IMR-90 (cell line): ENCODE measurements at regions not wholly inside any gene's neighbourhood (a gene's known extent, or its start where the extent isn't known, plus 50 kb on each side); places are given as distances from the start of the nearest gene placed in this dataset.

Experiments
- ATAC-seq: fragments of 200-7000 bp; cut with Tn5 transposase; 2 replicates; pipeline ENCODE4 v1.9.1; 2020; ENCODE audit warnings: low read depth, mild to moderate bottlenecking, moderate library complexity
- BruUV-seq: library from RNA; stranded (reverse); fragments of 400-500 nt; replicated peaks from 2 replicates; lab custom pipeline; 2021; lab: Mats Ljungman, UMichigan
- CTCF ChIA-PET: fragments of 300-600 bp; formaldehyde crosslinking; extraction: SDS; loops from one replicate; lab custom pipeline; 2021; ENCODE audit warnings: antibody characterized with exemption; lab: Yijun Ruan, JAX
- POLR2A ChIA-PET: fragments of 300-600 bp; sonication (Branson Sonifier 250); formaldehyde crosslinking; loops from one replicate; lab custom pipeline; 2022; ENCODE audit warnings: antibody characterized with exemption; ENCODE audit not compliant: unreplicated experiment; lab: Charles Lee
- DNase-seq: peaks from one replicate; pipeline ENCODE4 v3.0.0; 2013
- H2AFZ ChIP-seq: replicated peaks from 2 replicates; pipeline ENCODE3; 2013; ENCODE audit warnings: low read length, mild to moderate bottlenecking; ENCODE audit not compliant: poor library complexity
- H2AK5ac ChIP-seq: 2 replicates; pipeline ENCODE4 v1.6.1; 2013; ENCODE audit warnings: low read depth, low read length, inconsistent platforms
- H2AK9ac ChIP-seq: replicated peaks from 2 replicates; pipeline ENCODE3; 2013; ENCODE audit warnings: mild to moderate bottlenecking, low read depth, low read length, moderate library complexity; ENCODE audit not compliant: poor library complexity
- H2BK120ac ChIP-seq: 2 replicates; pipeline ENCODE4 v1.6.1; 2013; ENCODE audit warnings: low read depth, low read length, inconsistent platforms
- H2BK15ac ChIP-seq: 3 replicates; pipeline ENCODE4 v1.6.1; 2013; ENCODE audit warnings: low read depth, low read length, inconsistent platforms
- H2BK20ac ChIP-seq: 2 replicates; pipeline ENCODE4 v1.6.1; 2013; ENCODE audit warnings: low read depth, mild to moderate bottlenecking, inconsistent platforms, low read length, moderate library complexity
- H2BK5ac ChIP-seq: 2 replicates; pipeline ENCODE4 v1.6.1; 2013; ENCODE audit warnings: mild to moderate bottlenecking, low read depth, low read length, inconsistent platforms; ENCODE audit not compliant: poor library complexity, severe bottlenecking
- H3K14ac ChIP-seq: replicated peaks from 2 replicates; pipeline ENCODE4 v1.6.1; 2013; ENCODE audit warnings: low read depth, low read length, inconsistent platforms
- H3K18ac ChIP-seq: 2 replicates; pipeline ENCODE4 v1.6.1; 2013; ENCODE audit warnings: low read depth, low read length, control low read depth
- H3K23ac ChIP-seq: 2 replicates; pipeline ENCODE4 v1.6.1; 2013; ENCODE audit warnings: low read depth, low read length, inconsistent platforms
- H3K27ac ChIP-seq: 2 replicates; pipeline ENCODE4 v1.5.1; 2013; ENCODE audit warnings: mild to moderate bottlenecking, control low read depth, low read length; ENCODE audit not compliant: insufficient read depth
- H3K27me3 ChIP-seq: 2 replicates; pipeline ENCODE4 v1.6.1; 2013; ENCODE audit warnings: low read length; ENCODE audit not compliant: control insufficient read depth, insufficient read depth
- H3K36me3 ChIP-seq: 2 replicates; pipeline ENCODE4 v1.6.1; 2013; ENCODE audit warnings: low read length, mixed read lengths; ENCODE audit not compliant: control insufficient read depth, insufficient read depth
- H3K4ac ChIP-seq: 2 replicates; pipeline ENCODE4 v1.6.1; 2013; ENCODE audit warnings: low read depth, low read length, inconsistent platforms
- H3K4me1 ChIP-seq: 2 replicates; pipeline ENCODE4 v1.6.1; 2013; ENCODE audit warnings: low read length, mixed read lengths; ENCODE audit not compliant: control insufficient read depth, insufficient read depth
- H3K4me2 ChIP-seq: 2 replicates; pipeline ENCODE4 v1.6.1; 2013; ENCODE audit warnings: low read depth, mild to moderate bottlenecking, control low read depth, low read length, moderate library complexity
- H3K4me3 ChIP-seq: 2 replicates; pipeline ENCODE4 v1.5.1; 2013; ENCODE audit warnings: low read depth, mild to moderate bottlenecking, control low read depth, low read length, moderate library complexity; ENCODE audit not compliant: insufficient read depth
- H3K56ac ChIP-seq: 2 replicates; pipeline ENCODE4 v1.6.1; 2013; ENCODE audit warnings: low read length, inconsistent platforms; ENCODE audit not compliant: insufficient read depth; ENCODE audit errors: extremely low read depth
- H3K79me1 ChIP-seq, 2 experiments: 2 replicates each; pipeline ENCODE4 v1.6.1; 2013; ENCODE audit warnings: low read length in 2 of 2, inconsistent platforms in 1 of 2, low read depth in 1 of 2
- H3K9ac ChIP-seq: 2 replicates; pipeline ENCODE4 v1.6.1; 2013; ENCODE audit warnings: low read depth, low read length, control low read depth
- H3K9me1 ChIP-seq: 2 replicates; pipeline ENCODE4 v1.6.1; 2013; ENCODE audit warnings: low read length, inconsistent platforms; ENCODE audit not compliant: insufficient read depth
- H3K9me3 ChIP-seq: 2 replicates; pipeline ENCODE4 v1.6.1; 2013; ENCODE audit warnings: low read length; ENCODE audit not compliant: control insufficient read depth, insufficient read depth
- H4K20me1 ChIP-seq: 2 replicates; pipeline ENCODE4 v1.6.1; 2013; ENCODE audit warnings: low read length, inconsistent platforms; ENCODE audit not compliant: insufficient read depth
- H4K5ac ChIP-seq: 2 replicates; pipeline ENCODE4 v1.6.1; 2013; ENCODE audit warnings: mild to moderate bottlenecking, low read depth, low read length, control low read depth
- H4K8ac ChIP-seq, 2 experiments: 2 replicates each; pipeline ENCODE4 v1.6.1; 2013; ENCODE audit warnings: low read depth in 2 of 2, low read length in 2 of 2, control low read depth in 1 of 2, inconsistent platforms in 1 of 2
- H4K91ac ChIP-seq: 2 replicates; pipeline ENCODE4 v1.6.1; 2013; ENCODE audit warnings: low read depth, low read length, inconsistent platforms; ENCODE audit not compliant: insufficient read depth
- CEBPB ChIP-seq: IDR thresholded peaks from 2 replicates; pipeline ENCODE4 v1.6.1; 2012; ENCODE audit warnings: low read depth, low read length, improper control_type of control experiment
- CHD1 ChIP-seq: IDR thresholded peaks from 2 replicates; pipeline ENCODE4 v1.6.1; 2012; ENCODE audit warnings: low read depth, low read length, improper control_type of control experiment
- RFX5 ChIP-seq: IDR thresholded peaks from 2 replicates; pipeline ENCODE4 v1.8.0; 2012; ENCODE audit warnings: low read depth, mild to moderate bottlenecking, low read length, moderate library complexity
- WGBS, 2 experiments: methylation state at CpG; one replicate each; pipeline versions ENCODE4 v1.1.5 to v1.1.7; 2013; ENCODE audit warnings: missing lambda C conversion rate in 2 of 2; ENCODE audit not compliant: insufficient read length in 1 of 2; ENCODE audit errors: extremely low coverage in 2 of 2; 5-methylcytosine and 5-hydroxymethylcytosine counted together
- dilution Hi-C: fragments of 300-500 bp; cut with HindIII; formaldehyde crosslinking; loops from one replicate; pipeline ENCODE4 v1.14.3; 2018; ENCODE audit warnings: low sequenced_read_pairs; ENCODE audit not compliant: unreplicated experiment
- in situ Hi-C: fragments of 300-500 bp; cut with MboI; formaldehyde crosslinking; loops from 3 replicates; pipeline ENCODE4 v1.14.3; 2019; ENCODE audit warnings: low sequenced_read_pairs, inconsistent platforms, mixed read lengths
- intact Hi-C: fragments of 100-400 bp; cut with micrococcal nuclease; formaldehyde crosslinking; loops from 2 replicates; pipeline ENCODE4 v1.10.0; 2022
- TF ChIP-seq, protein P1 (sequence below): fragments of 150-350 bp; IDR thresholded peaks from 2 replicates; pipeline ENCODE4 v1.6.1; 2017; ENCODE audit warnings: mild to moderate bottlenecking, antibody characterized with exemption, low read length, low read depth

DNA sequence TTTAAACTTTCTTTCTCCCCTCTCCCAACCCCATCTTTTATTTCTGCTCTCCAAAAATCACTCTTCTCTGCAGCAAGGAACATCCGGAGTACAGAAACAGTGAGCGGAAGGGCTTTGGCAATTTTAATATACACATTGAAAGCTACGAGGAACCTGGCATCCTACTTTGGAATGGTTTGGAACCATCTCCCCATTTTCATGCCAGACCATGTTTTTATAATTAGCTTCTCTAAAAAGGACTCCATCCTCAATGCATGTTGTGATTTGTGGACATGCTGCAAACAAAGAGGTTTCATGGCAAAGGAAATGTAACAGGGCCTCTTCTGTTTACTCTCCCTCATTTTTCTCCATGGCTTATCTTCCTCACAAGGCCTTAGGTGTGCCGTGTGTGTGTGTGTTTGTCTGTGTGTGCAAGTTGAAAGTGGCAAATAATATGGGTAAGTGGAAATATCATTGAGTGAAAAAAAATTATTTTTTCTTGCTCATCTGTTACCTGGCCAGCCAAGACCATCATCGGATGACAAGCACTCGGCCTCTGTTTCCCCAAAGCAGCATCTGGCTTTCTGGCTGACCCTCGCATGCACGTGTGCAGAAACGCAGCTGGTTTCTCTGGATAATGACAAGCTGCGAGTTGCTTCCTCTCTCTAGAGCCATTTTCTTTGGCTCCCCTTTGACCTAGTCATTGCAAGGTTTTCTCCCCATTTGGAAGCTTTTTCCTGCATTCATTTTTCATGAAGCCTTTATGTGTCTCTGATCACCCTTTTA, 585.0 kb downstream of the TMEM114 start:
- CTCF ChIA-PET = no interaction called here
- Histone ChIP-seq H4K5ac (no peak overlapping the region), H3K4ac (no peak overlapping the region), H2AK9ac (no peak overlapping the region), H3K18ac (no peak overlapping the region), H2BK5ac (no peak overlapping the region), H2BK15ac (no peak overlapping the region), H2AK5ac (no peak overlapping the region), H4K8ac (no peak overlapping the region), H3K14ac (no peak overlapping the region), H3K23ac (no peak overlapping the region), H2AFZ (no peak overlapping the region), H3K4me1 (no peaks in the 10 kb centered on the region), H3K36me3 (no peaks in the 10 kb centered on the region), H3K27ac (no peak overlapping the region), H2BK120ac (no peak overlapping the region), H2BK20ac (no peak overlapping the region), H4K91ac (no peak overlapping the region), H3K9me3 (peaks cover 7% of the 10 kb centered on the region), H3K4me2 (no peak overlapping the region), H4K20me1 (no peaks in the 10 kb centered on the region), H3K4me3 (no peak overlapping the region), H3K9me1 (no peaks in the 10 kb centered on the region), H3K56ac (no peak overlapping the region), H3K79me1 (no peaks in the 10 kb centered on the region), H3K9ac (no peak overlapping the region), H3K27me3 (no peaks in the 10 kb centered on the region)
- intact Hi-C loops (no loop called here), dilution Hi-C loops (no loop called here), in situ Hi-C loops (no loop called here)
- DNase-seq = no peak
- 35% methylated on average over 6 of the region's 10 CpGs; no CpG with 5 or more reads in 1 of the 2 experiments for WGBS, 2 experiments
- no TSS peak for BruUV-seq
- no peak for TF ChIP-seq RFX5
- no peak for TF ChIP-seq CEBPB
- TF ChIP-seq, protein P1, sequence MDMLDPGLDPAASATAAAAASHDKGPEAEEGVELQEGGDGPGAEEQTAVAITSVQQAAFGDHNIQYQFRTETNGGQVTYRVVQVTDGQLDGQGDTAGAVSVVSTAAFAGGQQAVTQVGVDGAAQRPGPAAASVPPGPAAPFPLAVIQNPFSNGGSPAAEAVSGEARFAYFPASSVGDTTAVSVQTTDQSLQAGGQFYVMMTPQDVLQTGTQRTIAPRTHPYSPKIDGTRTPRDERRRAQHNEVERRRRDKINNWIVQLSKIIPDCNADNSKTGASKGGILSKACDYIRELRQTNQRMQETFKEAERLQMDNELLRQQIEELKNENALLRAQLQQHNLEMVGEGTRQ = no peak
- TF ChIP-seq CHD1 = no peak
- POLR2A ChIA-PET = no interaction called here
- no peak for ATAC-seq
